GM18511 (cell line): ENCODE measurements at regions not wholly inside any gene's neighbourhood (a gene's known extent, or its start where the extent isn't known, plus 50 kb on each side); places are given as distances from the start of the nearest gene placed in this dataset.
A peak's percentile ranks its signal among the peaks of the same experiment; 100 is the strongest.
"Not testable (repeated sequence)": the region's sequence is repeated elsewhere in the genome, so short reads cannot be mapped to it uniquely, and the experiment has no call there.

Source experiments
- ATAC-seq: cut with Tn5 transposase; IDR thresholded peaks from one replicate; pipeline ENCODE4 v1.9.1; 2021; ENCODE audit warnings: mild to moderate bottlenecking, moderate library complexity; ENCODE audit not compliant: unreplicated experiment

DNA sequence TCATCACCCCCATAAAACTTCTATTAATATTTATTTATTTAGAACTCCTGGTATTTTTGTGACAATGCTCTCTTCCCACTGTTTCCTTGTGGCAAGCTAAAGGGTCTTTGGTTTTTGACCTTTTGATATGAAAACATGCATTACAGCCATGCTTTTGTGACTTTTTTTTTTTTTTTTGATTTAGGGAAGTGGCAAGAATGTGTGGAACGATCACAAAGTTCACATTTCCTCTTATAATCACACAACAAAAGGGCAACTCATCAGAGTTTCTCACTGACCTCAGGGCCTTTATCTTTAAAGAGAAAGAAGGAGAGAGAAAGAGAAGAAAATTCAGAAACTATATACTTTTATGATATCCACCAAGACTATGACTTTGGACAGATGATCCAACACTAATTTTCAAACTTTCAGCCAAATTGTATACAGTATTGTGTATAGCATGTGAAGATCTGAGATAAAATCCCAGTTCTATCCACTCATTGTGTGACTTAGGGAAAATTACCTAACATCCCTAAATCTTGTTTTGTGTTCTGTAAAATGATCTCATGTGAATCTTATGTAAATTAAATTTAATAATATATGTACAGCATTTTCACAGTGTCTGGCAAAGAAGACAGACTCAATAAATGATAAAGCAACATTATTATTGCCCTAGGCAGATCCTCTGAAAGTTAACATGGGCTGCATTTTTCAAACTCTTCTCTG lies 106.8 kb upstream of the MARCKS start:
- no peak for ATAC-seq

DNA sequence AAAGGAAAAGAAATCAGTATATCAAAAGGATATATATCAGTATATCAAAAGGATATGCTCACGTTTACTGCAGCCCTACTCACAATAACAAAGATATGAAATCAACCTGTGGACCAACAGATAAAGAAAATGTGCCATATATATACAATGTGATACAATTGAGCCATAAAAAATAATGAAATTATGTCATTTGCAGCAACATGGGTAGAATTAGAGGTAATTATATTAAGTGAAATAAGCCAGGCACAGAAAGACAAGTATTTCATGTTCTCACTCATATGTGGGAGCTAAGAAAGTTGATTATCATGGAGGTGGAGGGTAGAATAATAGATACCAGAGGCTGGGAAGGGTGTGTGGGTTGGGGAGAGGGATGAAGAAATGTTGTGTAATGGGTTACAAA lies 102.9 kb upstream of the MARCKS start:
- ATAC-seq, result no peak

DNA sequence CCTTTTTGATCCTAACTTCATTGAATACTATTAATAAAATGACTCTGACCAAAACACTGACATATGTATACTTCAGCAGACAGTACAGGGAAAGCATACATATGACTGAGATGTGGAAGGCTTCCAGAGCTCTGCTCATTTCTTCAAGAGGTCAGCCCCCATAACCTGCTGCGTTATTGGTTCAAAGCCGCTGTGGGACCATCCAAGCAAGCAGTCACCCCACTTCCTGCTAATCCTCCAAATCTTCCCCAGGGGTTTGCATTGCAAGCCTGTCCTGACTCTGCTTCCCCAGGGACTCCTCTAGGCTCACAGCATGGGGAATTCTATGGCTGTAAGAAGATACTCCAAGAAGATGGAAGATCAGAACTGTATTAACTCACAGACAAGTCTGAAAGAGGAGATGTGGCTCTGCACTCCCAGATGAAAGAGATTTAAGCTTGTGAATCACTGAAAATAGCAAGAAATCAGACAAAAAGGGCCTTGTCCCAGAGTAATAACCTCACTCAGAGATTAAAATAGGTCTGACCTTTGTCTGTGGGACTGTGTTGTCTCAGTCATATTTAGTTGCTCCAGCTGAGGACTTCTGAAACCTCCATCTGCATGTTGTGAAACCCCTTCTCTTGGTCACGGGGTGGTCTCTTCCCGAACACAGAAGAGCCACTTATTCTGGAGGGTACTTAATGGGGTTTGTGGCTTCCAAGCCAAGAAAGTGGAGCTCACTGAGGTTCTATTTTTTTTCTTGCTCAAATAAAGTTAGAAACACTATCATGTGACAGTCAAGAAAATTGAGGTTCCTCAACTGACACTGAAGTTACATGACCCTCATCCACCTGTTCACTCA lies 101.5 kb upstream of the MARCKS start:
- peak; percentile 82 for ATAC-seq

DNA sequence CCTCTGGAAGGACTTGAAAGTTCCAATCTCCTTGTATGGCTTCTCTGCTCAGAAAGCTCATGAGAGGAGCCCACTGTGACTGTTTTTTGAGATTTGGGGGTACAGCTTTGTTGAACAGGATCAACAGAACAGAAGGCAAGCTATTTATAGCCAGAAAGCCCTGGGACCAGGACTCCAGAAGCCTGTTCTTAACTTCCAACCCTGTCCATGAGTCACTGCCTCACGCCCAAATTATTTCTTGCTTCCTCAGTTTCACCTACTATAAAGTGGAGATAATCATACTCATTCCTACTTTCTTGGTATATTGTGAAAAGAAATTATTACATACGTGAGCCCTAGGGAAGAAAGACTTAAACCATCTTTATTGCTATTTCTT lies 100.9 kb upstream of the MARCKS start:
- ATAC-seq, result no peak

DNA sequence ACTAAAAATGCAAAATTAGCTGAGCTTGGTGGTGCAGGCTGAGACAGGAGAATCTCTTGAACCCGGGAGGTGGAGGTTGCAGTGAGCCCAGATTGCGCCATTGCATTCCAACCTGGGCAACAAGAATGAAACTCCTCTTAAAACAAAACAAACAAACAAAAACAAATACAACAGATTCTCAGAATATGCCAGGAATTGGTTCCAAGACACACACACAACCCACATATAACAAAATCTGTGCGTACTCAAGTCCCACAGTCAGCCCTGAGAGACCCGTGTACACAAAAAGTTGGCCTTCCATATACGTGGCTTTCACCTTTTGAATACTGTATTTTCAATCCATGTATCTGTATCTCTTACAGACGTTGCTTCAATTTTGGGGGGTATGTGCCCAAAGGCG lies 98.9 kb upstream of the MARCKS start:
- no peak for ATAC-seq

DNA sequence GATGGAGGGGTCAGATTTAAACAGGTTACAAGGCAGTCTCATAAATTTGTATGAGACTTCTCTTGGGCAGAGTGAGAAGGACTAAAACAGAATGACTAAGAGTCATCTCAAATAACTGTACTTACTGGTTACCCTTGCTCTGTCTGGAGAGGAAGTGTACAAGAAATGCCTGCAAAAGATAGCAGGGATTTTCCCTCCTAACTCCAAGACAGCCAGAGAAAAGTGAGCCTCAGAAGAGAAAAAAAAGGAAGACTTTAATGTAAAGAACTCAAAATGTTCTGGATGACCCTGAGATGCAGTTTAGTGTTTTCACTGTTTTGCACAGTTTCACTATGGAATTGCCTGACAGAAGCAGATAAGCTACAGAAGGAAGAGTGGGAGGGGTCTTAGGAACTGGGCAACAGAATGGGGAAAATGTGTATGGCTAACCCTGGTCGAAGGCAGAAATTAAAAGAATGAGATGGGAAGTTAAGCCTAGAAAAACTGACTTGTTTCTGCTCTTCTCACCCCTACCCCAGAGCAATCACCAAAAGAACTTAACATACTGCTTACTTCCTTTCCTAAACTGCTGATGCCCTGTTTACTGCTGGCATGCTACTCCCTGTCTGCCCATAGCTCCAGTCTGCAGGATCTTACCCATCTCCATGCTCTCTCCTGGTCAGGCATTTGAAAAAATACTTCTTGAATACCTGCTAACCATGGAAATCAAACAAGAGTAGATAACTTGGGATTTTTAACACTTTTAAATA lies 98.1 kb upstream of the MARCKS start:
- ATAC-seq, result peak; percentile 30

DNA sequence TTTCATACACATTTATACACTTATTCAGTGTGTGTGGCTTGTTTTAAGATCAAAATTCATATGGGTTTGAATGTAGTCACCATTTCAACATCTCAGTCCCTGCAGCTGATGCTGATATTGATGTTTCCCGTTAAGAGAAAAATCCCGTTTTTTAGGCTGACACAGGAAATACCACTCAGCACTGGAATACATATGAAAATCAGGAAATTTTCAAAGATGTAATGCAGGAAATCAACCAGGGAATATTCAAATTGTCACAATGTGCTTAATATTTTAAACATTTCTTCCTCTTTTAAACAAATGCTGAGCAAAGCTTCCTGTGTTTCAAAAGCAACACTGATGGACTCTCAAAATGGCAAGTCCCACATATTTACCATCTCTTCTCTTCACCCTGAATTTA lies 94.5 kb upstream of the MARCKS start:
- peak; percentile 5 for ATAC-seq

DNA sequence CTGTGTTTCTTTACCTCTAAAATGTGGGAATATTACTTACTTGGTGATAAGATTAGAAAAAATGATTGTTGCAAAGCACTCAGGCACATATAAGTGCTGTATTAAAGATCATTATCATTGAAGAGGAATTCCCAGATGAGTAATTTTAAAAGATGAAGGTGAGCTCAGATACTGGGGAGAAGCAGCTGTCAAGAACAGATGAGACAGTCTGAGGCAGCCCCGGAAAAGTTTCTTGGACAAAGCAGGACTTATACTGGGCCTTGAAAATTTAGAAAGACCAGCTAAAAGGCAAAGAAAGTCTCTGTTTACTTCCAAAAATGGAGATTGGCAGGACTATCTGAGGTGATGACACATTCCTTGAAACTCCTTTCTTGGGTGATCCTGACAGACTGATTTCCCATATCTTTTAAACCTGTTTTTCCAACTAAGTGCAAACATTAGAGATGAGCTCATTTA lies 93.8 kb upstream of the MARCKS start:
- ATAC-seq, result peak; percentile 14

DNA sequence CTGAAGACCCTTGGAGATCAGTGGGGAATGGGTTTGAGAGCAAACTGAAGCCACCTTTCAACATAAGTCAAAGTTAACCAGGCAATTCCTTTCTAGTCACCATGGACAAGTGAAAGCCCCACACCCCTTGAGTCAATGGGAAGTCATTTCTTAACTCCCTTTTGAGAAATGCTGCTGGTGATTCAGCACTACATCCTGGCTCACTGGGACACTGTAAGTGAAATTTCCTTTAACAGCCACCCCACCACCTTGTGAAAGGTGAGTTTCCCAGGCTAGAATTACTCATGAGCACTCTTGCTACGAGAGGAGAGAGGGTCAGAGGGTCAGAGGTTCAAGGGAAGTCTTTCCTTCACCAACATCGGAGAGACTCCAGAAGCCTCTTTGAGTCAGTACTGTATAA lies 93.3 kb upstream of the MARCKS start:
- peak; percentile 64 for ATAC-seq

DNA sequence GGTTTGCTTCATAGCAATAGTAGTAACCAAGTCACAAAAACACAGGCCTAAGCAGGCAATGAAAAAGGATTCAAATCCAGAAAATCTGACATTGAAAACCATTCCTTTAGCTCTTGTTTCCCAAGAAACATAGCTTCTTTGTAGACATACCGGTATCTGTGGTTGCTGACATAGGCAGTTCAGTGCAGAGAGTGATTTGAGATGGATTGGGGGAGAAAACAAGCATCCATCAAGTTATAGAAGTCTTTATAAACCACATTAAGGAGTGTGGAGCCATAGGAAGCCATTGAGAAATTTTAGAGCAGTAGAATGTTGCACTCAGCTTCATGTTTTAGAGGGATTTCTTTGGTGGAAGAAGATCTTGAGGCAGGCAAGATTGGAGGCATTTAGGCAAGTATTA lies 91.2 kb upstream of the MARCKS start:
- ATAC-seq, result no peak

DNA sequence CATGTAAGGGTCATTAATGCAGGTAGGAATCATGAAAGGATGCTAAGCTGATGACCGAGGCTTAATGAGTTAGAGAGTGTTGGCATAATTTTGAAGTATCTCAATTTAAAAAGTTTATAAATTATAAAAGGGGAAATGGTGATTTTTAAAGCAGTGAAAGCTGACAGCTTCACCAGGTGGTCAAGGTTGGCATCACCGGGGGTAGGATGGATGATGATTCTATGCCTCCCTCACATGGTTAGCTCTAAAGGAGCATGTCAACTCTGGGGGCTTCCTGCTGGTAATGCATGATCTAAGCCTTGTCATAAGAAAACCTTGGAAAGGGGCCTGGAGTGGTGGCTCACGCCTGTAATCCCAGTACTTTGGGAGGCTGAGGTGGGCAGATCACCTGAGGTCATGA lies 89.2 kb upstream of the MARCKS start:
- no peak for ATAC-seq

DNA sequence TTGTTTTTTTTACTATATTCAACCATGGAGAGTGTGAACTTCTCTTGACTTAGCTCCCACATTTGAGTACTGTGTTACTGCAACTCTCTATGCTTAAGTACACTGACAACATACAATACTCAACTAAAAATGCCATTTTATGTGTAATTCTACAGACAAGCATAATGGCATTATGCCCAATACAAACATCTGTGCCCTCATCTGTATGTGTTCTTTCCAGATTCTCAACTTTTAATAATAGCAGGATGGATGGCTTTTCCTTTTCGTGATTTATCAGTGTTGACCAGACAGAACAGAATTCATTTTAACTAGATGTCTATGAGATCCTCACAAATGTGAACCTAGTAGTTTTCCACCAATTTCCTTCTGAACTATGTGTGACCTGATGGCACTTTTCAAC lies 84.2 kb upstream of the MARCKS start:
- no peak for ATAC-seq

DNA sequence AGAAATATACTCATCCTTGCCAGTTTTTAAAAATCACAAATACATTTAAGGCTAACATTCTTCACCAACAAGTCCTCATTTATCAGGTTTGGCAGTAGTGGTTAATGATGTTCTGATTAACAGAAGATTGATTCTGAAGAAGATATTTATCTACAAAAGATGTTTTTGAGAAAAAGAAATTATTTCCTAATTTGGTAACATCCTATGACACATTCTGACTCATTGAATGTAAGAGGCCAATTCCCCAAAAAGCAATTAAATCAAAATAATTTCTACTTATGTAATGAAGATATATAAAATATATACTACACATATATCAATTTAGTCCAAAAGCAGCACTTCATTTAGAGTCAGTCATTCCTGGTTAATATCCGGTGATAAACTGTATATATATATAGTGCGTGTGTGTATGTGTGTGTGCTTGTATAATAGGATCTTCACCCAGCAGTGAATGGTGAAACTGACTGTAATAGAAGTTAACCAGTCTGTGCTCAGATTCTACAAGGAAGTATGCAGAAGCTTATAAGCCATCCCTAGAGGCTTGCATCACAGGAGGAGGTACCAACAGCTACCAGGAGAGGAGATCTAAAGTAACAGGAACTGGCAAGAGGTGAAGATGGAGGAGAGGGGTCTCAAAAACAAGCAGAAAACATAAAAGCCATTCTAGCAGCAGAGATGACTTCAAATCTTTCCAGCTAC lies 82.9 kb upstream of the MARCKS start:
- no peak for ATAC-seq

DNA sequence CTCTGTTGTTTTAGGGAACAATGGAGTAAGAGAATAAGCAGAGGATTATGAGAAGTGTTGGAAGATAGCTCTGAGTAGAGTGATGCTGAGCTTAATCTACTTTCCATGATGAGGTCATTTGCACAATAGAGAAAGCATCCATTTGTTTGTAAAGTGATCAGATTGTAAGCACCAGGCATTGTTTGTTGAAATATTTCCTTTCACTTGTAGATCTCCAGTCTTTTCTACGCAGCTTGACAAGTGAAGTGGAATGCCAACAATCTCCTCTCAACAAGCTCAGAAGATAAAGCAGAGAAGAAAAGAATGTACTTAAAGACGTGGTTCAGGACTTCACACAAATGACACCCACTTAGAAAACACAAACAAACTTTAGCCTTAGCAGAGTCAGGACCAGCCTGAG lies 80.1 kb upstream of the MARCKS start:
- ATAC-seq, result no peak

DNA sequence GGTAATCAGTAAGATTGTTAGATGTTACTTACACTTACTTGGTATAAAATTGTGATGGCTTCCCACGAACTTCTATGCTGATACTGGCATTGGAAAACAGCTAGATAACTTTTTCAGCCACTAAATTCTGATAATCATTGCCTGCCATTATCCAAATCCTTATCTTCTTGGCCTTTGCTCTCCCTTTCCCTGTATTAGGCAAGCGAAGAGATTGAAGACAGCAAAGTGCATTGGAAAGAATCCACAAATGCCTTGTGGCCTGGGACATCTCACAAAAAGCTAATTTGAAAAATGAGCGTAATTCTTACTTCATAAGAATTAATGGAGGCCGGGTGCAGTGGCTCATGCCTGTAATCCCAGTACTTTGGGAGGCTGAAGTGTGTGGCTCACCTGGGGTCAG lies 79.5 kb upstream of the MARCKS start:
- no peak for ATAC-seq

DNA sequence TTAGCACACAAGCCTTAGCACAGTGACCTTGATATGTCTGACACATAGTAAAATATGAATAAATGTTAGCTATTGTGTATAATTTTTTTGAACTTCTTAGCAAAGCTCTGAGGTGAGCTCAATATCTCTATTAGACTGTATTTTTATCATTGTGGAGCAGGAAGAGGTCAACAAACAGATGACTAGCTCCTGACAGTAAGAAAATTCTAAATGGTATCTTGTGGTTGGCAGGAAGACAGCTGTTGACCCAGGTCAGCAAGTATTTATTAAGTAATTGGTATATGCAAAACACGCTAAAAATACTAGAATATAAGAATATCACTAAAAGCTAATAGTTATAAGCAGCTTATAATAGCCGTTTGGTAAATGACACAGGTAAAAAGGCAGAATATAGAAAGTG lies 77.5 kb upstream of the MARCKS start:
- no peak for ATAC-seq

DNA sequence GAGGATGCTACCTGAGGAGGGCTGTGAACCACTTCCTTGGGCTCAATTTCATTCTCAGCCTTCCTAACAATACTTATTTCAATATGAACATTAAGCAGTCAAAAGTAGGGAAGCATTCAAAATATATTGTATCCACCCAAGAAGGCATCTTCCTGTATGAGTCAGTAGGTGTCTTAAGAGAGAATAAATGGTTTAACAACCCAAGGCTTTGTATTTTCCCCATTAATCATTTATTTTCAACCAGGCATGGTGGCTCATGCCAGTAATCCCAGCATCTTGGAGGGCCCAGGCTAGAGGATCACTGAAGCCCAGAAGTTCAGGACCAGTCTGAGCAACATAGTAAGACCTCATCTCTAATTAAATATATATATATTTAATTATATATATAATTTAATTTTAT lies 74.5 kb upstream of the MARCKS start:
- ATAC-seq, result no peak

DNA sequence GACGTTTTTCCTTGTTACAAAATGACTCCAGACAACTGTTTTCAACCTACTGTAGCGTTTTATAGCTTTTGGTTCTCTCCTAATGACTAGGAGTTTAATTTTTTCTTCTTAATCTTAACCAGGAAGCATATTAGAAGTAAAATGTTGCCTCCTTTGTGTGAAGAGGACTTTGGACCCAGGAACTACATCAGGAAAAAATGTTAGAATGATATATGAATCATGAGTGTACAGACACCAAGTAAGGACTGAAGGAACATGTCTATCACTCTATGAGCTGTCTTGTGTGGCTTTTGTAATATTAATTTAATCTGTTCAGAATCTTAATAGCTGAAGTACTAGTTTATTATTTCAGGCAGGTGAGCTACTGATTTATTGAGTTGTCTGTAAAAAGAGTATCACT lies 71.0 kb upstream of the MARCKS start:
- ATAC-seq, result no peak

DNA sequence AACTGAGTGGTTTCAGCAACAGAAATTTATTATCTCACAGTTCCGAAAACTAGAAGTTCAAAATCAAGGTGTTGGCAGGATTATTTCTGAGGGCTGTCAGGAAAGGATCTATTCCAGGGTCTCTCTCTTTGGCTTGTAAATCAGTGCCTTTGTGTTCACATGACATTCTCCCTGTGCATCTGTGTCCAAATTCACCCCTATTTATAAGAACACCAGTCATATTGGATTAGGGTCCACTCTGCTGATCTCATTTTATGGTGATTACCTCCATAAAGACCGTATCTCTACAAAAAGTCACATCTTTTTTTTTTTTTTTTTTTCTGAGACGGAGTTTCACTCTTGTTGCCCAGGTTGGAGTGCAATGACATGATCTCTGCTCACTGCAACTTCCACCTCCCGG lies 68.6 kb upstream of the MARCKS start:
- ATAC-seq, result no peak

DNA sequence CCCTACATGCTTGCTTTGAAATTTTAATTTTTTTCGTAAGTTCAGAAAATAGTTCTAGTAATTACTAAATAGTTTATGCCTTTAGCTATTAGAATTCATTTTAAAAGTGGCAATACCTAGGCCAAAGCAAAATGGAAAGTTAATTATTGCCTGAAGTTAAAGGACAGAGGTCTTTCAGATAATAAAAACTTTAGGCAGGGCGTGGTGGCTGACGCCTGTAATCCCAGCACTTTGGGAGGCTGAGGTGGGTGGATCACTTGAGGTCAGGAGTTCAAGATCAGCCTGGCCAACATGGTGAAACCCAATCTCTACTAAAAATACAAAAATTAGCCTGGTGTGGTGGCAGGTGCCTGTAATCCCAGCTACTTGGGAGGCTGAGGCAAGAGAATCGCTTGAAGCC lies 65.9 kb upstream of the MARCKS start:
- not testable (repeated sequence) for ATAC-seq

DNA sequence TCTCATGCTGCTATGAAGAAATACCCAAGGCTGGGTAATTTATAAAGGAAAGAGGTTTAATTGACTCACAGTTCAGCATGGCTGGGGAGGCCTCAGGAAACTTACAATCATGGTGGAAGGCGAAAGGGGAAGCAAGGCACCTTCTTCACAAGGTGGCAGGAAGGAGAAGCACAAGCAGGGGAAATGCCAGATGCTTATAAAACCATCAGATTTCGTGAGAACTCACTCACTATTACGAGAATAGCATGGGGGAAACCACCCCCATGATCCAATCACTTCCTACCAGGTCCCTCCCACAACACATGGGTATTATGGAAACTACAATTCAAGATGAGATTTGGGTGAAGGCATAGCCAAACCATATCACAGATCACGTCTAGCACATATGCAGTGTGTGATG lies 61.8 kb upstream of the MARCKS start:
- not testable (repeated sequence) for ATAC-seq
